ENCODE measurements at regions not wholly inside any gene's neighbourhood (a gene's known extent, or its start where the extent isn't known, plus 50 kb on each side); places are given as distances from the start of the nearest gene placed in this dataset.

- H3K27me3 Mint-ChIP-seq, result peaks cover 0 to 3% of the 10 kb centered on the region in 2 donors
- H3K27me3 ChIP-seq (ENCODE audit: insufficient read depth, low read length), result no peaks in the 10 kb centered on the region
- no peaks in the 10 kb centered on the region for H3K36me3 Mint-ChIP-seq
- ChIA-PET CTCF (ENCODE audit: partially characterized antibody) (no interaction called here), POLR2A (ENCODE audit: partially characterized antibody) (no interaction called here)
- no peaks in the 10 kb centered on the region for H3K9me3 ChIP-seq (ENCODE audit: control insufficient read depth in 1 of 2, low read length in 2 of 2)
- H3K36me3 ChIP-seq (ENCODE audit: insufficient read depth, low read length), result no peaks in the 10 kb centered on the region
- no peak overlapping the region for H3K4me3 ChIP-seq (ENCODE audit: low read length in 2 of 2)
- H3K4me1 ChIP-seq (ENCODE audit: insufficient read depth, low read length), result no peaks in the 10 kb centered on the region
- intact Hi-C loops (cut with micrococcal nuclease), result no loop called here
- no peak for DNase-seq
- H3K27ac ChIP-seq (ENCODE audit: low read depth, low read length), result no peak overlapping the region
- H3K27ac Mint-ChIP-seq, result no peak overlapping the region
- H3K4me1 Mint-ChIP-seq, result no peaks in the 10 kb centered on the region
- no peaks in the 10 kb centered on the region for H3K9me3 Mint-ChIP-seq
- H3K4me3 Mint-ChIP-seq, result no peak overlapping the region
Observed at GRCh38 chr15:48029642-48030041, 91.1 kb upstream of the SLC24A5 start.

- no peak for DNase-seq
- H3K9me3 ChIP-seq (ENCODE audit: control insufficient read depth in 1 of 2, low read length in 2 of 2), result no peaks in the 10 kb centered on the region
- ChIA-PET CTCF (ENCODE audit: partially characterized antibody) (no interaction called here), POLR2A (ENCODE audit: partially characterized antibody) (no interaction called here)
- no peak overlapping the region for H3K4me3 ChIP-seq (ENCODE audit: low read length in 2 of 2)
- H3K27me3 ChIP-seq (ENCODE audit: insufficient read depth, low read length), result no peaks in the 10 kb centered on the region
- Mint-ChIP-seq H3K36me3 (no peaks in the 10 kb centered on the region), H3K4me3 (no peak overlapping the region), H3K4me1 (no peaks in the 10 kb centered on the region), H3K9me3 (no peaks in the 10 kb centered on the region), H3K27me3 (peaks cover 0 to 1% of the 10 kb centered on the region in 2 donors), H3K27ac (no peak overlapping the region)
- H3K27ac ChIP-seq (ENCODE audit: low read depth, low read length), result no peak overlapping the region
- H3K4me1 ChIP-seq (ENCODE audit: insufficient read depth, low read length), result no peaks in the 10 kb centered on the region
- intact Hi-C loops (cut with micrococcal nuclease), result no loop called here
- no peaks in the 10 kb centered on the region for H3K36me3 ChIP-seq (ENCODE audit: insufficient read depth, low read length)
Observed at GRCh38 chr15:48031466-48031865, 89.3 kb upstream of the SLC24A5 start.

GRCh38 chr15:48031973-48032372 lies 88.8 kb upstream of the SLC24A5 start:
- CTCF ChIA-PET (ENCODE audit: partially characterized antibody), result no interaction called here
- H3K27me3 ChIP-seq (ENCODE audit: insufficient read depth, low read length), result no peaks in the 10 kb centered on the region
- no peak overlapping the region for H3K4me3 ChIP-seq (ENCODE audit: low read length in 2 of 2)
- Mint-ChIP-seq H3K27ac (no peak overlapping the region), H3K9me3 (peaks cover 0 to 3% (median 0%) of the 10 kb centered on the region in 8 donors), H3K4me3 (no peak overlapping the region), H3K27me3 (peaks cover 0 to 1% of the 10 kb centered on the region in 2 donors), H3K36me3 (no peaks in the 10 kb centered on the region), H3K4me1 (no peaks in the 10 kb centered on the region)
- POLR2A ChIA-PET (ENCODE audit: partially characterized antibody), result no interaction called here
- no peak for DNase-seq
- intact Hi-C loops (cut with micrococcal nuclease), result no loop called here
- no peaks in the 10 kb centered on the region for H3K9me3 ChIP-seq (ENCODE audit: control insufficient read depth in 1 of 2, low read length in 2 of 2)
- no peaks in the 10 kb centered on the region for H3K4me1 ChIP-seq (ENCODE audit: insufficient read depth, low read length)
- no peak overlapping the region for H3K27ac ChIP-seq (ENCODE audit: low read depth, low read length)
- no peaks in the 10 kb centered on the region for H3K36me3 ChIP-seq (ENCODE audit: insufficient read depth, low read length)

- Mint-ChIP-seq H3K9me3 (peaks cover 0 to 7% (median 0%) of the 10 kb centered on the region in 8 donors), H3K27me3 (peaks cover 0 to 4% of the 10 kb centered on the region in 2 donors), H3K27ac (no peak overlapping the region), H3K4me1 (no peaks in the 10 kb centered on the region), H3K4me3 (no peak overlapping the region), H3K36me3 (no peaks in the 10 kb centered on the region)
- CTCF ChIA-PET (ENCODE audit: partially characterized antibody), result no interaction called here
- no peak overlapping the region for H3K4me3 ChIP-seq (ENCODE audit: low read length in 2 of 2)
- intact Hi-C loops (cut with micrococcal nuclease), result no loop called here
- no peaks in the 10 kb centered on the region for H3K9me3 ChIP-seq (ENCODE audit: control insufficient read depth in 1 of 2, low read length in 2 of 2)
- no peaks in the 10 kb centered on the region for H3K36me3 ChIP-seq (ENCODE audit: insufficient read depth, low read length)
- H3K27me3 ChIP-seq (ENCODE audit: insufficient read depth, low read length), result no peaks in the 10 kb centered on the region
- no peaks in the 10 kb centered on the region for H3K4me1 ChIP-seq (ENCODE audit: insufficient read depth, low read length)
- DNase-seq, result no peak
- POLR2A ChIA-PET (ENCODE audit: partially characterized antibody), result no interaction called here
- H3K27ac ChIP-seq (ENCODE audit: low read depth, low read length), result no peak overlapping the region
Observed at GRCh38 chr15:48032911-48033310, 87.9 kb upstream of the SLC24A5 start.

GRCh38 chr15:48038221-48038620 lies 82.6 kb upstream of the SLC24A5 start:
- Mint-ChIP-seq H3K36me3 (no peaks in the 10 kb centered on the region), H3K4me1 (no peaks in the 10 kb centered on the region), H3K27me3 (peaks cover 2 to 4% of the 10 kb centered on the region in 2 donors), H3K27ac (no peak overlapping the region), H3K4me3 (no peak overlapping the region), H3K9me3 (peaks cover 0 to 10% (median under 1%) of the 10 kb centered on the region in 8 donors)
- Histone ChIP-seq H3K4me3 (ENCODE audit: low read length in 2 of 2) (no peak overlapping the region), H3K4me1 (ENCODE audit: insufficient read depth, low read length) (no peaks in the 10 kb centered on the region), H3K36me3 (ENCODE audit: insufficient read depth, low read length) (no peaks in the 10 kb centered on the region), H3K9me3 (ENCODE audit: control insufficient read depth in 1 of 2, low read length in 2 of 2) (no peaks in the 10 kb centered on the region), H3K27me3 (ENCODE audit: insufficient read depth, low read length) (no peaks in the 10 kb centered on the region), H3K27ac (ENCODE audit: low read depth, low read length) (no peak overlapping the region)
- POLR2A ChIA-PET (ENCODE audit: partially characterized antibody), result no interaction called here
- DNase-seq, result no peak
- CTCF ChIA-PET (ENCODE audit: partially characterized antibody), result no interaction called here
- intact Hi-C loops (cut with micrococcal nuclease), result no loop called here

DNA sequence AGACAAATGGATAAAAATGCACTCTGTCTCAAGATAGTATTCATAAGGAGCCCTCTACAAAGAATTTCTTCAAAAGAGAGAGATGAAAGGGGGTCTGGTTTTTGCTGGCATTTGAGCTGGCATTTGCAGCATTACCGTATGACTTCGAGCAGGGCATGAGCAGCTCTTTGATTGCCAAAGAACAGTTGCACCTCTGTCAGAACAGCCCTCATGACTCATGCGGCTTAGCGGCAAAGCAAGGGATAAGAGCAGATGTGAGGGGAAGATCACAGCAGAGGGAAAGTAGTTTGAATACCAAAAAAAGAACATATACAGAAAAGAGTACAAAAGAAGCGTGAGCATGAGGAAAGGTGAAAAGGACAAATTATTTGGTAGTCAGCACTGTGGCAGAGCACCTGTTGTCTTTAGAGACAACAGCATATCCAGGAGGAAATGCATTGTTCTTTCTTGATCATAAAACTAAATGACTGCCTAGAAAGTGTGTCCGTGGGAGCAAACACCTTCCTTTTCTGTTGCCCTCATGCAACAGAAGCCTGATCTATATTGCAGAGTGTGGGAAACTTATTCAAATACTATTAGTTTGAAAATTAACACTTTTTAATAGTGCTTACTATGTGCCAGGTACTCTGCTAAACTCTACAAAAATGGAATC lies 80.5 kb upstream of the SLC24A5 start:
- Mint-ChIP-seq H3K36me3 (no peaks in the 10 kb centered on the region), H3K27ac (no peak overlapping the region), H3K9me3 (peaks cover 0 to 10% (median 2%) of the 10 kb centered on the region in 8 donors), H3K27me3 (peaks cover 2 to 3% of the 10 kb centered on the region in 2 donors), H3K4me1 (no peaks in the 10 kb centered on the region), H3K4me3 (no peak overlapping the region)
- CTCF ChIA-PET (ENCODE audit: partially characterized antibody), result no interaction called here
- Histone ChIP-seq H3K4me3 (ENCODE audit: low read length in 2 of 2) (no peak overlapping the region), H3K27ac (ENCODE audit: low read depth, low read length) (no peak overlapping the region), H3K36me3 (ENCODE audit: insufficient read depth, low read length) (no peaks in the 10 kb centered on the region), H3K4me1 (ENCODE audit: insufficient read depth, low read length) (no peaks in the 10 kb centered on the region), H3K9me3 (ENCODE audit: control insufficient read depth in 1 of 2, low read length in 2 of 2) (no peaks in the 10 kb centered on the region), H3K27me3 (ENCODE audit: insufficient read depth, low read length) (no peaks in the 10 kb centered on the region)
- POLR2A ChIA-PET (ENCODE audit: partially characterized antibody), result no interaction called here
- no peak for DNase-seq
- intact Hi-C loops (cut with micrococcal nuclease), result no loop called here

DNA sequence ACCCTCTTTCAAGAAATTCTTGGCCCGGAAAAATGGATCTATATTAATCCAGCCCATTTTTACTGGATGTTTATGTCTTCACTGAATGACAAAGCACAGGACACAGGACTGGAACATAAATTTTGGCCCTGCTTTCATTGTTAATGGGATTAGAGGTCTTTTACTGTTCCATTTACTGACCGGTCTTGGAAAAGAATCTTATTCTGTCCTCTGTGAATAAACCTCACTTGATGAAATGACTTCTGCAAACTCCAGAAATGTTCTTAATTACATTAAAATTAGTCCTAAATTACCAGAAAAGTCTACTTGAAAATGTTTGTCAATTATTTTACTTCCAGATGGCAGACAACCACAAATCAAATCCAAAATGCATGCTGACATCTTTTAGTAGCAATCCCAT lies 79.3 kb upstream of the SLC24A5 start:
- H3K27ac Mint-ChIP-seq, result no peak overlapping the region
- H3K9me3 Mint-ChIP-seq, result peaks cover 0 to 10% (median 2%) of the 10 kb centered on the region in 8 donors
- intact Hi-C loops (cut with micrococcal nuclease), result no loop called here
- H3K9me3 ChIP-seq (ENCODE audit: control insufficient read depth in 1 of 2, low read length in 2 of 2), result no peaks in the 10 kb centered on the region
- H3K27me3 Mint-ChIP-seq, result peaks cover 2 to 3% of the 10 kb centered on the region in 2 donors
- no peaks in the 10 kb centered on the region for H3K27me3 ChIP-seq (ENCODE audit: insufficient read depth, low read length)
- H3K36me3 Mint-ChIP-seq, result no peaks in the 10 kb centered on the region
- DNase-seq, result no peak
- no peak overlapping the region for H3K4me3 Mint-ChIP-seq
- ChIA-PET CTCF (ENCODE audit: partially characterized antibody) (no interaction called here), POLR2A (ENCODE audit: partially characterized antibody) (no interaction called here)
- no peaks in the 10 kb centered on the region for H3K4me1 ChIP-seq (ENCODE audit: insufficient read depth, low read length)
- no peaks in the 10 kb centered on the region for H3K4me1 Mint-ChIP-seq
- no peaks in the 10 kb centered on the region for H3K36me3 ChIP-seq (ENCODE audit: insufficient read depth, low read length)
- H3K27ac ChIP-seq (ENCODE audit: low read depth, low read length), result no peak overlapping the region
- no peak overlapping the region for H3K4me3 ChIP-seq (ENCODE audit: low read length in 2 of 2)
